ENCODE measurements at regions not wholly inside any gene's neighbourhood (a gene's known extent, or its start where the extent isn't known, plus 50 kb on each side); places are given as distances from the start of the nearest gene placed in this dataset.

GRCh38 chr1:90386899-90387720, 330.0 kb downstream of the BARHL2 start (continued):
- TF ChIP-seq UBTF (CRISPR knock-in tag; IDR thresholded peaks at IDR 0.05) (no peak), GATAD1 (CRISPR knock-in tag; IDR thresholded peaks at IDR 0.05) (no peak), ZFP37 (CRISPR knock-in tag; IDR thresholded peaks at IDR 0.05; ENCODE audit: borderline replicate concordance) (no peak), ZFP36L2 (CRISPR knock-in tag; IDR thresholded peaks at IDR 0.05) (no peak), HMG20A (CRISPR knock-in tag; IDR thresholded peaks at IDR 0.05; ENCODE audit: borderline replicate concordance) (no peak), E2F1 (CRISPR knock-in tag; IDR thresholded peaks at IDR 0.05) (no peak)

- ATAC-seq (no peak), DNase-seq (ENCODE audit: low spot score) (no peak), FAIRE-seq (no peak)
- 13% methylated on average over 4 of the region's 6 CpGs for WGBS (ENCODE audit: low lambda C conversion rate)
- intact Hi-C loops (cut with micrococcal nuclease; ENCODE audit: unreplicated experiment): no loop called here
- BruUV-seq (replicated peaks): no TSS peak
- Histone ChIP-seq H3K27me3 (ENCODE audit: control insufficient read depth in 1 of 2, insufficient read depth in 2 of 2, low read length in 2 of 2) (no peaks in the 10 kb centered on the region; a peak in 1 of 5 replicates), H3K79me2 (ENCODE audit: insufficient read depth, low read length) (no peaks in the 10 kb centered on the region), H2AFZ (ENCODE audit: low read length) (no peak overlapping the region), H3K4me2 (ENCODE audit: low read depth, low read length) (no peak overlapping the region), H3K4me1 (ENCODE audit: insufficient read depth, low read length) (no peaks in the 10 kb centered on the region), H3K9me3 (ENCODE audit: low read length) (no peaks in the 10 kb centered on the region), H3K9ac (ENCODE audit: insufficient read depth, low read depth, low read length) (no peak overlapping the region), H3K27ac (ENCODE audit: extremely low read length, insufficient read depth, low read length) (no peak overlapping the region), H3K36me3 (replicated peaks in 1 of 2; ENCODE audit: control insufficient read depth in 1 of 2, insufficient read depth in 2 of 2, low read length in 2 of 2) (no peaks in the 10 kb centered on the region), H3K4me3 (replicated peaks in 1 of 3; ENCODE audit: insufficient read depth in 1 of 3, low read depth in 2 of 3, low read length in 3 of 3) (no peak overlapping the region), H4K20me1 (ENCODE audit: insufficient read depth, low read length) (no peaks in the 10 kb centered on the region)
- TF ChIP-seq YEATS2 (CRISPR knock-in tag; IDR thresholded peaks at IDR 0.05; ENCODE audit: borderline replicate concordance) (no peak), ZBTB49 (CRISPR knock-in tag; IDR thresholded peaks at IDR 0.05; ENCODE audit: borderline replicate concordance) (no peak)
- in situ Hi-C loops (cut with HindIII; ENCODE audit: extremely low pct_ligation_motif_present, low pct_unique_long_range_greater_than_20kb): no loop called here
- POLR2A ChIA-PET: no interaction called here
- CTCF ChIA-PET (ENCODE audit: low intra/inter-chr PET ratio, low total read pairs): no interaction called here
These were observed 332.9 kb downstream of the BARHL2 start for GRCh38 chr1:90384193-90384592.

All from HepG2 (cell line).